K562 (cell line): ENCODE measurements at regions not wholly inside any gene's neighbourhood (a gene's known extent, or its start where the extent isn't known, plus 50 kb on each side); places are given as distances from the start of the nearest gene placed in this dataset.
A peak's percentile ranks its signal among the peaks of the same experiment; 100 is the strongest.

Source experiments
- ATF4 ChIP-seq: fragments of 450-650 bp; formaldehyde crosslinking; IDR thresholded peaks from 2 replicates; pipeline ENCODE4 v1.4.0; 2022; ENCODE audit warnings: mild to moderate bottlenecking, moderate library complexity
- BRD9 ChIP-seq: fragments of 450-650 bp; IDR thresholded peaks from 2 replicates; pipeline ENCODE4 v1.6.1; 2018; ENCODE audit warnings: low read depth; ENCODE audit not compliant: partially characterized antibody
- CREM ChIP-seq: IDR thresholded peaks from 2 replicates; pipeline ENCODE4 v1.6.1; 2014; ENCODE audit warnings: antibody characterized with exemption, low read depth
- CTCFL ChIP-seq: IDR thresholded peaks from 2 replicates; pipeline ENCODE4 v1.6.1; 2011; ENCODE audit warnings: borderline replicate concordance, low read depth, mild to moderate bottlenecking, moderate library complexity, low read length; ENCODE audit not compliant: insufficient read depth, poor library complexity, severe bottlenecking
- HOMEZ ChIP-seq: fragments of 250-450 bp; sonication (Bioruptor Pico); IDR thresholded peaks from 2 replicates; pipeline ENCODE4 v1.4.0; 2020; ENCODE audit warnings: mild to moderate bottlenecking, moderate library complexity
- JUNB ChIP-seq: fragments of 450-650 bp; formaldehyde crosslinking; conservative IDR thresholded peaks from 2 replicates; pipeline ENCODE4 v1.4.0; 2020; ENCODE audit warnings: mild to moderate bottlenecking
- KLF1 ChIP-seq: fragments of 450-650 bp; IDR thresholded peaks from 2 replicates; pipeline ENCODE4 v1.6.1; 2016; ENCODE audit warnings: missing genetic modification characterization, missing compliant biosample characterization
- MBD1 ChIP-seq: fragments of 250-450 bp; sonication (Bioruptor Pico); IDR thresholded peaks from 2 replicates; pipeline ENCODE4 v1.8.0; 2022; ENCODE audit warnings: inconsistent platforms
- POLR3G ChIP-seq: IDR thresholded peaks from 2 replicates; pipeline ENCODE4 v1.6.1; 2011; ENCODE audit not compliant: insufficient read length, insufficient replicate concordance; ENCODE audit errors: extremely low read depth
- PRDM10 ChIP-seq: fragments of 450-650 bp; IDR thresholded peaks from 2 replicates; pipeline ENCODE4 v1.6.1; 2018; ENCODE audit not compliant: partially characterized antibody
- SOX6 ChIP-seq: fragments of 450-650 bp; IDR thresholded peaks from 2 replicates; pipeline ENCODE4 v1.6.1; 2014; ENCODE audit warnings: mild to moderate bottlenecking
- ZMIZ1 ChIP-seq, 2 experiments: fragments of 150-350 bp in 1 of 2; IDR thresholded peaks; 2 replicates each; pipeline ENCODE4 v1.6.1; 2012 to 2016; ENCODE audit warnings: low read depth in 2 of 2, low read length in 2 of 2, mild to moderate bottlenecking in 1 of 2, moderate library complexity in 1 of 2
- ZNF282 ChIP-seq: sonication (generic); formaldehyde crosslinking; IDR thresholded peaks from 2 replicates; pipeline ENCODE4 v1.8.1; 2023; ENCODE audit warnings: missing genetic modification reagents
- ZNF584 ChIP-seq: fragments of 200-800 bp; sonication (Bioruptor generic); IDR thresholded peaks from 2 replicates; pipeline ENCODE4 v1.6.1; 2016; ENCODE audit warnings: low read depth, mild to moderate bottlenecking, missing genetic modification characterization, missing compliant biosample characterization

DNA sequence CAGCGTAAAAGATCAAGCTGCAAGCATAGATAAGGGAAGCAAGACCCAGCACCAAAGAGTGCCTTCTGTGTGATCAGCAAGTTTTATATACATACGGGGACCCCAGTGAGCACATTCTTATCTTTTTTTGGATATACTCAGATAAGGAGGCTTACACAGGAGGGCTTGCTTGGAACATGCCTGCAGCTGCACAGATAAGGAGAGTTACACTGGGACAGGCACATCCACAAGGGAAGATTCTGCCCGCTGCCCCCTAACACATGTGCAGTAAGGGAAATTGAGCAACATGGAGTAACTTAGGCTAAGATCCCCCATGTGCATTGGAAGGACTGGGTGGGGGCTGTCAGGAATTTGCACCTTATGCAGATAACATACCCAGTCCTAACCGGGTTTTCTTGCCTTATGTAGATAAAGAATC, 1334.8 kb downstream of the MRPL39 start (continued):
- TF ChIP-seq PRDM10 = no peak
- peak in 1 of 2 experiments; percentile 77; a peak in 1 of 4 replicates for TF ChIP-seq ZMIZ1 (IDR thresholded peaks at IDR 0.05; ENCODE audit: low read depth in 2 of 2, low read length in 2 of 2)
- TF ChIP-seq KLF1 (tag) = no peak
- peak; percentile 78; the same call in 1 of the 2 replicates for TF ChIP-seq ZNF584 (CRISPR knock-in tag)
- no peak for TF ChIP-seq CTCFL
- TF ChIP-seq BRD9 = no peak
- TF ChIP-seq JUNB (CRISPR knock-in tag) = peak; percentile 80
- no peak for TF ChIP-seq ZNF282 (CRISPR knock-in tag)
- TF ChIP-seq HOMEZ (CRISPR knock-in tag) = peak; percentile 82; the same call in 1 of the 2 replicates
- peak; percentile 92 for TF ChIP-seq ATF4 (CRISPR knock-in tag)
- TF ChIP-seq POLR3G = no peak
- TF ChIP-seq SOX6 = peak; percentile 94
- TF ChIP-seq CREM = peak; percentile 18; the same call in 1 of the 2 replicates
- no peak for TF ChIP-seq MBD1
